Lower lobe of right lung (tissue), 2 donors: ENCODE measurements at regions not wholly inside any gene's neighbourhood (a gene's known extent, or its start where the extent isn't known, plus 50 kb on each side); places are given as distances from the start of the nearest gene placed in this dataset.
"Not testable (repeated sequence)": the region's sequence is repeated elsewhere in the genome, so short reads cannot be mapped to it uniquely, and the experiment has no call there.

Source experiments
- ATAC-seq, 2 donors: fragments of 200-7000 bp; cut with Tn5 transposase; one replicate each; pipeline ENCODE4 v1.9.1; 2020 to 2022; ENCODE audit warnings: mild to moderate bottlenecking in 2 of 2, moderate library complexity in 2 of 2
- DNase-seq: peaks from one replicate; pipeline ENCODE4 v3.0.0-alpha.2; 2020
- H3K27ac ChIP-seq: fragments of 200-600 bp; one replicate; pipeline ENCODE4 v1.8.0; 2022
- H3K27me3 ChIP-seq: fragments of 200-600 bp; one replicate; pipeline ENCODE4 v1.8.0; 2022; ENCODE audit warnings: low read depth
- H3K36me3 ChIP-seq: fragments of 200-600 bp; one replicate; pipeline ENCODE4 v1.8.0; 2022; ENCODE audit warnings: mild to moderate bottlenecking
- H3K4me1 ChIP-seq: fragments of 200-600 bp; one replicate; pipeline ENCODE4 v1.8.0; 2022
- H3K4me3 ChIP-seq: fragments of 200-600 bp; one replicate; pipeline ENCODE4 v1.8.0; 2022; ENCODE audit warnings: mild to moderate bottlenecking
- H3K9me3 ChIP-seq: fragments of 200-600 bp; one replicate; pipeline ENCODE4 v1.8.0; 2022
- CTCF ChIP-seq: fragments of 200-600 bp; IDR thresholded peaks from one replicate; pipeline ENCODE4 v1.8.0; 2022; ENCODE audit warnings: antibody characterized with exemption, mild to moderate bottlenecking
- intact Hi-C: fragments of 100-400 bp; cut with DNase I; formaldehyde crosslinking; loops from one replicate; pipeline ENCODE4 v1.11.0; 2022
- donor health status: DM: no; HTN: yes; CAD: no; lungs with severe emphysema.

GRCh38 chr6:71360556-71361335 lies 72.1 kb downstream of the OGFRL1 start:
- ATAC-seq, H3K36me3 ChIP-seq, H3K9me3 ChIP-seq, H3K4me3 ChIP-seq, H3K27ac ChIP-seq, intact Hi-C loops, H3K4me1 ChIP-seq, DNase-seq, H3K27me3 ChIP-seq: not testable (repeated sequence)

GRCh38 chr6:71364889-71365542 lies 76.4 kb downstream of the OGFRL1 start:
- peaks cover 8% of the 10 kb centered on the region for H3K36me3 ChIP-seq
- no peak overlapping the region for H3K4me3 ChIP-seq
- DNase-seq (no peak), ATAC-seq (no peak)
- TF ChIP-seq CTCF, result no peak
- H3K4me1 ChIP-seq, result peaks cover 8% of the 10 kb centered on the region
- H3K27ac ChIP-seq, result no peak overlapping the region
- no peaks in the 10 kb centered on the region for H3K27me3 ChIP-seq
- intact Hi-C loops, result no loop called here
- no peaks in the 10 kb centered on the region for H3K9me3 ChIP-seq

- intact Hi-C loops, result no loop called here
- no peaks in the 10 kb centered on the region for H3K27me3 ChIP-seq
- no peak overlapping the region for H3K4me3 ChIP-seq
- DNase-seq, result no peak
- no peak for TF ChIP-seq CTCF
- ATAC-seq, result no peak
- H3K36me3 ChIP-seq, result peaks cover 16% of the 10 kb centered on the region
- H3K27ac ChIP-seq, result no peak overlapping the region
- H3K4me1 ChIP-seq, result peaks cover 8% of the 10 kb centered on the region
- H3K9me3 ChIP-seq, result no peaks in the 10 kb centered on the region
Observed at GRCh38 chr6:71367756-71368155, 79.1 kb downstream of the OGFRL1 start.

- no peak for TF ChIP-seq CTCF
- H3K4me3 ChIP-seq, result no peak overlapping the region
- DNase-seq (no peak), ATAC-seq (no peak)
- no peaks in the 10 kb centered on the region for H3K27me3 ChIP-seq
- intact Hi-C loops, result no loop called here
- no peak overlapping the region for H3K27ac ChIP-seq
- peaks cover 8% of the 10 kb centered on the region for H3K4me1 ChIP-seq
- H3K36me3 ChIP-seq, result peaks cover 17% of the 10 kb centered on the region
- H3K9me3 ChIP-seq, result no peaks in the 10 kb centered on the region
Observed at GRCh38 chr6:71368284-71368683, 79.7 kb downstream of the OGFRL1 start.

GRCh38 chr6:71371559-71371958 lies 82.9 kb downstream of the OGFRL1 start:
- peaks cover 6% of the 10 kb centered on the region for H3K4me1 ChIP-seq
- DNase-seq (no peak), ATAC-seq (no peak)
- intact Hi-C loops, result no loop called here
- no peaks in the 10 kb centered on the region for H3K27me3 ChIP-seq
- no peak for TF ChIP-seq CTCF
- no peak overlapping the region for H3K27ac ChIP-seq
- no peak overlapping the region for H3K4me3 ChIP-seq
- H3K9me3 ChIP-seq, result no peaks in the 10 kb centered on the region
- H3K36me3 ChIP-seq, result peaks cover 17% of the 10 kb centered on the region

GRCh38 chr6:71373943-71374342 lies 85.3 kb downstream of the OGFRL1 start:
- no peak for DNase-seq
- Histone ChIP-seq H3K27me3 (no peaks in the 10 kb centered on the region), H3K27ac (no peak overlapping the region), H3K4me1 (peaks cover 6% of the 10 kb centered on the region), H3K4me3 (no peak overlapping the region), H3K9me3 (no peaks in the 10 kb centered on the region), H3K36me3 (peaks cover 17% of the 10 kb centered on the region)
- TF ChIP-seq CTCF, result no peak
- intact Hi-C loops, result no loop called here
- no peak for ATAC-seq
